Loucy (cell line): ENCODE measurements at regions not wholly inside any gene's neighbourhood (a gene's known extent, or its start where the extent isn't known, plus 50 kb on each side); places are given as distances from the start of the nearest gene placed in this dataset.

Experiments used
- CTCF ChIP-seq: fragments of 200-600 bp; sonication (generic); conservative IDR thresholded peaks from 2 replicates; pipeline ENCODE4 v1.5.1; 2014; ENCODE audit warnings: mild to moderate bottlenecking, antibody characterized with exemption, low read length
- EZH2phosphoT487 ChIP-seq: fragments of 200-600 bp; IDR thresholded peaks from 2 replicates; pipeline ENCODE4 v1.6.1; 2018; ENCODE audit warnings: antibody characterized with exemption, mild to moderate bottlenecking, moderate library complexity, borderline replicate concordance

DNA sequence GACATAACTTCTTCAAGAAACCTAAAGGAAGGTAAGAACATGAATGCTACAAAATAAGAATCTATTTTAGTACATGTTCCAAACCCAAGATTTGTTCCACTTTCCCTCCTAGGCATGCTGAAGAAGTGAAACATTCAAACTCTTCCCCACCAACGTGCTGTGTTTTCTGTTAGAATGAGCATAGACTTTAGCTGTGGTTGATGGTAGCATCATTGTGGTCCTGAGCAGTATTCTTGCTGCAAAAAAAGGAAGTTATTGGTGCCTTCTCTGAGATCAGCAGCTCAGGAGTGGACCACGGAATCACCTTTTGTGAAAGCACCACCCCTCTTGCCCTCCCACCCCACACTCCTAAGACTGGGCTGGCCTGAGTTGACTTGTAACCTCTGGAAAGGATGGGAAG is 100.4 kb upstream of the POGK start:
- TF ChIP-seq CTCF (no peak), EZH2phosphoT487 (no peak)
